HEK293 (cell line): ENCODE measurements at regions not wholly inside any gene's neighbourhood (a gene's known extent, or its start where the extent isn't known, plus 50 kb on each side); places are given as distances from the start of the nearest gene placed in this dataset.

Experiments
- CTCF ChIA-PET: fragments of 350-600 bp; formaldehyde crosslinking; extraction: SDS; loops from one replicate; lab custom pipeline; 2021; ENCODE audit warnings: antibody characterized with exemption; lab: Yijun Ruan, JAX
- POLR2A ChIA-PET: fragments of 300-600 bp; formaldehyde crosslinking; extraction: SDS; loops from one replicate; lab custom pipeline; 2020; ENCODE audit warnings: antibody characterized with exemption, inconsistent platforms; lab: Yijun Ruan, JAX
- H3K27ac ChIP-seq: fragments of 200-500 bp; sonication (Bioruptor generic); 2 replicates; pipeline ENCODE4 v1.5.1; 2014; ENCODE audit warnings: low read depth, low read length, control low read depth, inconsistent platforms; ENCODE audit errors: extremely low read depth
- H3K36me3 ChIP-seq, 2 experiments: fragments of 200-500 bp in 1 of 2; sonication (Bioruptor generic) in 1 of 2; 1 replicate in 1 of 2; 2 replicates in 1 of 2; pipeline ENCODE4 v1.5.1; 2014 to 2017; ENCODE audit warnings: inconsistent platforms in 2 of 2, low read length in 2 of 2; ENCODE audit not compliant: control insufficient read depth in 2 of 2, insufficient read depth in 1 of 2
- H3K4me1 ChIP-seq: fragments of 200-500 bp; sonication (Bioruptor generic); 2 replicates; pipeline ENCODE4 v1.5.1; 2014; ENCODE audit warnings: mild to moderate bottlenecking, low read length, inconsistent platforms; ENCODE audit not compliant: control insufficient read depth, insufficient read depth
- H3K4me3 ChIP-seq: 2 replicates; pipeline ENCODE4 v1.5.1; 2011; ENCODE audit warnings: low read depth, mild to moderate bottlenecking, control low read depth, low read length, moderate library complexity
- H3K9me3 ChIP-seq: fragments of 200-500 bp; sonication (Bioruptor generic); 2 replicates; pipeline ENCODE4 v1.5.1; 2014; ENCODE audit warnings: low read depth, low read length, inconsistent platforms; ENCODE audit not compliant: control insufficient read depth, insufficient read depth
- GFI1B ChIP-seq: fragments of 450-650 bp; formaldehyde crosslinking; IDR thresholded peaks from 2 replicates; pipeline ENCODE4 v1.5.1; 2016; ENCODE audit warnings: missing biosample characterization, missing genetic modification characterization
- KLF16 ChIP-seq: fragments of 450-650 bp; formaldehyde crosslinking; IDR thresholded peaks from 2 replicates; pipeline ENCODE4 v1.5.1; 2017; ENCODE audit warnings: missing biosample characterization, missing genetic modification characterization
- KLF8 ChIP-seq: fragments of 450-650 bp; formaldehyde crosslinking; IDR thresholded peaks from 2 replicates; pipeline ENCODE4 v1.5.1; 2016; ENCODE audit warnings: missing biosample characterization, missing genetic modification characterization
- PBX3 ChIP-seq: sonication (generic); formaldehyde crosslinking; IDR thresholded peaks from 2 replicates; pipeline ENCODE4 v1.8.1; 2022; ENCODE audit warnings: mild to moderate bottlenecking, moderate library complexity, missing genetic modification reagents
- PRDM4 ChIP-seq: fragments of 450-650 bp; formaldehyde crosslinking; IDR thresholded peaks from 2 replicates; pipeline ENCODE4 v1.5.1; 2017; ENCODE audit warnings: missing biosample characterization, missing genetic modification characterization
- SALL2 ChIP-seq: fragments of 450-650 bp; formaldehyde crosslinking; IDR thresholded peaks from 2 replicates; pipeline ENCODE4 v1.5.0; 2017; ENCODE audit warnings: missing biosample characterization, mild to moderate bottlenecking, missing genetic modification characterization, borderline replicate concordance
- SP3 ChIP-seq: fragments of 450-650 bp; formaldehyde crosslinking; IDR thresholded peaks from 2 replicates; pipeline ENCODE4 v1.5.1; 2016; ENCODE audit warnings: missing biosample characterization, missing genetic modification characterization
- ZBTB49 ChIP-seq: fragments of 450-650 bp; formaldehyde crosslinking; IDR thresholded peaks from 2 replicates; pipeline ENCODE4 v1.5.1; 2016; ENCODE audit warnings: missing biosample characterization, missing genetic modification characterization, low read depth
- ZNF169 ChIP-seq: fragments of 450-650 bp; formaldehyde crosslinking; IDR thresholded peaks from 2 replicates; pipeline ENCODE4 v1.5.1; 2016; ENCODE audit warnings: missing biosample characterization, missing genetic modification characterization
- ZNF529 ChIP-seq: fragments of 450-650 bp; formaldehyde crosslinking; IDR thresholded peaks from 2 replicates; pipeline ENCODE4 v1.5.1; 2017; ENCODE audit warnings: missing genetic modification characterization, missing biosample characterization; ENCODE audit not compliant: insufficient replicate concordance
- ZNF621 ChIP-seq: fragments of 450-650 bp; formaldehyde crosslinking; IDR thresholded peaks from 2 replicates; pipeline ENCODE4 v1.5.1; 2017; ENCODE audit warnings: missing biosample characterization, missing genetic modification characterization
- TF ChIP-seq, protein P1 (sequence below): fragments of 450-650 bp; formaldehyde crosslinking; IDR thresholded peaks from 2 replicates; pipeline ENCODE4 v1.5.1; 2017; ENCODE audit warnings: missing biosample characterization, missing genetic modification characterization
- TF ChIP-seq, protein P2 (sequence below): fragments of 450-650 bp; formaldehyde crosslinking; IDR thresholded peaks from 2 replicates; pipeline ENCODE4 v1.5.1; 2017; ENCODE audit warnings: missing biosample characterization, missing genetic modification characterization
- TF ChIP-seq, protein P3 (sequence below): fragments of 450-650 bp; formaldehyde crosslinking; IDR thresholded peaks from 2 replicates; pipeline ENCODE4 v1.5.1; 2016; ENCODE audit warnings: missing biosample characterization, missing genetic modification characterization, borderline replicate concordance

DNA sequence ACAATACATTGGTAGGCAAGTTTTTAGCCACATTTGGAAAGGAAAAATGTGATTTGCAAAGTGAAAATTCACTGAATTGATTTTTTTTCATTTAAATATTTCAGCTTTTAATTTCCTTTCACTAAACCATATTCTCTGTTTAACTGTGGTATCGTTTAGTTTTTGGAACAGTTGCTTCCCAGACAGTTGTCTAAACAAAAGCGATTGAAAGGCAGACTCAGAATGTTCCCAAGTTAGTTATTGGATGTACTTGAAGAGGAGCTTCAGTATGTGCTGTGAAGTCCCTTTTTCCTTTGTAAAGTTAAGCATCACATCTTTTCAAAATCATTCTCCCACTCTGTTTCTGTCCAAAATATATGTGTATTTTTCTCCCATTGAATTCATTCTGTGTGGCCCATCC lies 623.4 kb upstream of the LUZP2 start:
- Histone ChIP-seq H3K4me1 (no peaks in the 10 kb centered on the region), H3K27ac (no peak overlapping the region), H3K4me3 (no peak overlapping the region), H3K36me3 (no peaks in the 10 kb centered on the region), H3K9me3 (no peaks in the 10 kb centered on the region)
- TF ChIP-seq ZBTB49 (tag by site-specific recombination), result no peak
- no peak for TF ChIP-seq ZNF621 (tag by site-specific recombination)
- TF ChIP-seq SALL2 (tag by site-specific recombination), result no peak
- no peak for TF ChIP-seq GFI1B (tag by site-specific recombination)
- TF ChIP-seq PRDM4, result no peak
- ChIA-PET CTCF (no interaction called here), POLR2A (no interaction called here)

- ChIA-PET CTCF (no interaction called here), POLR2A (no interaction called here)
- no peaks in the 10 kb centered on the region for H3K4me1 ChIP-seq
- no peak overlapping the region for H3K4me3 ChIP-seq
- no peaks in the 10 kb centered on the region for H3K9me3 ChIP-seq
- no peak overlapping the region for H3K27ac ChIP-seq
- no peaks in the 10 kb centered on the region for H3K36me3 ChIP-seq
- TF ChIP-seq PBX3, result no peak
- no peak for TF ChIP-seq SP3 (tag by site-specific recombination)
- no peak for TF ChIP-seq KLF8 (tag by site-specific recombination)
- no peak for TF ChIP-seq KLF16 (tag by site-specific recombination)
- TF ChIP-seq ZNF529 (tag by site-specific recombination), result no peak
- TF ChIP-seq, protein P1, sequence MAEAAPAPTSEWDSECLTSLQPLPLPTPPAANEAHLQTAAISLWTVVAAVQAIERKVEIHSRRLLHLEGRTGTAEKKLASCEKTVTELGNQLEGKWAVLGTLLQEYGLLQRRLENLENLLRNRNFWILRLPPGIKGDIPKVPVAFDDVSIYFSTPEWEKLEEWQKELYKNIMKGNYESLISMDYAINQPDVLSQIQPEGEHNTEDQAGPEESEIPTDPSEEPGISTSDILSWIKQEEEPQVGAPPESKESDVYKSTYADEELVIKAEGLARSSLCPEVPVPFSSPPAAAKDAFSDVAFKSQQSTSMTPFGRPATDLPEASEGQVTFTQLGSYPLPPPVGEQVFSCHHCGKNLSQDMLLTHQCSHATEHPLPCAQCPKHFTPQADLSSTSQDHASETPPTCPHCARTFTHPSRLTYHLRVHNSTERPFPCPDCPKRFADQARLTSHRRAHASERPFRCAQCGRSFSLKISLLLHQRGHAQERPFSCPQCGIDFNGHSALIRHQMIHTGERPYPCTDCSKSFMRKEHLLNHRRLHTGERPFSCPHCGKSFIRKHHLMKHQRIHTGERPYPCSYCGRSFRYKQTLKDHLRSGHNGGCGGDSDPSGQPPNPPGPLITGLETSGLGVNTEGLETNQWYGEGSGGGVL (tag by site-specific recombination), result no peak
- TF ChIP-seq, protein P2, sequence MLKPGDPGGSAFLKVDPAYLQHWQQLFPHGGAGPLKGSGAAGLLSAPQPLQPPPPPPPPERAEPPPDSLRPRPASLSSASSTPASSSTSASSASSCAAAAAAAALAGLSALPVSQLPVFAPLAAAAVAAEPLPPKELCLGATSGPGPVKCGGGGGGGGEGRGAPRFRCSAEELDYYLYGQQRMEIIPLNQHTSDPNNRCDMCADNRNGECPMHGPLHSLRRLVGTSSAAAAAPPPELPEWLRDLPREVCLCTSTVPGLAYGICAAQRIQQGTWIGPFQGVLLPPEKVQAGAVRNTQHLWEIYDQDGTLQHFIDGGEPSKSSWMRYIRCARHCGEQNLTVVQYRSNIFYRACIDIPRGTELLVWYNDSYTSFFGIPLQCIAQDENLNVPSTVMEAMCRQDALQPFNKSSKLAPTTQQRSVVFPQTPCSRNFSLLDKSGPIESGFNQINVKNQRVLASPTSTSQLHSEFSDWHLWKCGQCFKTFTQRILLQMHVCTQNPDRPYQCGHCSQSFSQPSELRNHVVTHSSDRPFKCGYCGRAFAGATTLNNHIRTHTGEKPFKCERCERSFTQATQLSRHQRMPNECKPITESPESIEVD (tag by site-specific recombination), result no peak
- TF ChIP-seq, protein P3, sequence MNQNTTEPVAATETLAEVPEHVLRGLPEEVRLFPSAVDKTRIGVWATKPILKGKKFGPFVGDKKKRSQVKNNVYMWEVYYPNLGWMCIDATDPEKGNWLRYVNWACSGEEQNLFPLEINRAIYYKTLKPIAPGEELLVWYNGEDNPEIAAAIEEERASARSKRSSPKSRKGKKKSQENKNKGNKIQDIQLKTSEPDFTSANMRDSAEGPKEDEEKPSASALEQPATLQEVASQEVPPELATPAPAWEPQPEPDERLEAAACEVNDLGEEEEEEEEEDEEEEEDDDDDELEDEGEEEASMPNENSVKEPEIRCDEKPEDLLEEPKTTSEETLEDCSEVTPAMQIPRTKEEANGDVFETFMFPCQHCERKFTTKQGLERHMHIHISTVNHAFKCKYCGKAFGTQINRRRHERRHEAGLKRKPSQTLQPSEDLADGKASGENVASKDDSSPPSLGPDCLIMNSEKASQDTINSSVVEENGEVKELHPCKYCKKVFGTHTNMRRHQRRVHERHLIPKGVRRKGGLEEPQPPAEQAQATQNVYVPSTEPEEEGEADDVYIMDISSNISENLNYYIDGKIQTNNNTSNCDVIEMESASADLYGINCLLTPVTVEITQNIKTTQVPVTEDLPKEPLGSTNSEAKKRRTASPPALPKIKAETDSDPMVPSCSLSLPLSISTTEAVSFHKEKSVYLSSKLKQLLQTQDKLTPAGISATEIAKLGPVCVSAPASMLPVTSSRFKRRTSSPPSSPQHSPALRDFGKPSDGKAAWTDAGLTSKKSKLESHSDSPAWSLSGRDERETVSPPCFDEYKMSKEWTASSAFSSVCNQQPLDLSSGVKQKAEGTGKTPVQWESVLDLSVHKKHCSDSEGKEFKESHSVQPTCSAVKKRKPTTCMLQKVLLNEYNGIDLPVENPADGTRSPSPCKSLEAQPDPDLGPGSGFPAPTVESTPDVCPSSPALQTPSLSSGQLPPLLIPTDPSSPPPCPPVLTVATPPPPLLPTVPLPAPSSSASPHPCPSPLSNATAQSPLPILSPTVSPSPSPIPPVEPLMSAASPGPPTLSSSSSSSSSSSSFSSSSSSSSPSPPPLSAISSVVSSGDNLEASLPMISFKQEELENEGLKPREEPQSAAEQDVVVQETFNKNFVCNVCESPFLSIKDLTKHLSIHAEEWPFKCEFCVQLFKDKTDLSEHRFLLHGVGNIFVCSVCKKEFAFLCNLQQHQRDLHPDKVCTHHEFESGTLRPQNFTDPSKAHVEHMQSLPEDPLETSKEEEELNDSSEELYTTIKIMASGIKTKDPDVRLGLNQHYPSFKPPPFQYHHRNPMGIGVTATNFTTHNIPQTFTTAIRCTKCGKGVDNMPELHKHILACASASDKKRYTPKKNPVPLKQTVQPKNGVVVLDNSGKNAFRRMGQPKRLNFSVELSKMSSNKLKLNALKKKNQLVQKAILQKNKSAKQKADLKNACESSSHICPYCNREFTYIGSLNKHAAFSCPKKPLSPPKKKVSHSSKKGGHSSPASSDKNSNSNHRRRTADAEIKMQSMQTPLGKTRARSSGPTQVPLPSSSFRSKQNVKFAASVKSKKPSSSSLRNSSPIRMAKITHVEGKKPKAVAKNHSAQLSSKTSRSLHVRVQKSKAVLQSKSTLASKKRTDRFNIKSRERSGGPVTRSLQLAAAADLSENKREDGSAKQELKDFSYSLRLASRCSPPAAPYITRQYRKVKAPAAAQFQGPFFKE (tag by site-specific recombination), result no peak
- TF ChIP-seq ZNF169, result no peak
Observed at GRCh38 chr11:23875176-23875850, 621.5 kb upstream of the LUZP2 start.
